AG04449 (cell line): ENCODE measurements at regions not wholly inside any gene's neighbourhood (a gene's known extent, or its start where the extent isn't known, plus 50 kb on each side); places are given as distances from the start of the nearest gene placed in this dataset.

ENCODE experiments used
- CTCF ChIA-PET: fragments of 350-600 bp; formaldehyde crosslinking; extraction: SDS; loops from one replicate; lab custom pipeline; 2021; ENCODE audit warnings: antibody characterized with exemption; lab: Yijun Ruan, JAX
- POLR2A ChIA-PET: fragments of 400-600, 350-600 bp; formaldehyde crosslinking; extraction: SDS; loops from one replicate; lab custom pipeline; 2020; ENCODE audit warnings: antibody characterized with exemption, inconsistent platforms; lab: Yijun Ruan, JAX
- DNase-seq: peaks from one replicate; pipeline ENCODE4 v3.0.0-alpha.2; 2010; ENCODE audit warnings: low read depth, low spot score
- H3K4me3 ChIP-seq: 2 replicates; pipeline ENCODE4 v1.5.1; 2011; ENCODE audit warnings: low read depth, mild to moderate bottlenecking, control low read depth, low read length
- TF ChIP-seq, protein P1 (sequence below): IDR thresholded peaks from one replicate; pipeline ENCODE4 v1.5.1; 2011; ENCODE audit warnings: mild to moderate bottlenecking, moderate library complexity, low read length, control low read depth, inconsistent platforms; ENCODE audit not compliant: insufficient read depth; ENCODE audit errors: missing control alignments

DNA sequence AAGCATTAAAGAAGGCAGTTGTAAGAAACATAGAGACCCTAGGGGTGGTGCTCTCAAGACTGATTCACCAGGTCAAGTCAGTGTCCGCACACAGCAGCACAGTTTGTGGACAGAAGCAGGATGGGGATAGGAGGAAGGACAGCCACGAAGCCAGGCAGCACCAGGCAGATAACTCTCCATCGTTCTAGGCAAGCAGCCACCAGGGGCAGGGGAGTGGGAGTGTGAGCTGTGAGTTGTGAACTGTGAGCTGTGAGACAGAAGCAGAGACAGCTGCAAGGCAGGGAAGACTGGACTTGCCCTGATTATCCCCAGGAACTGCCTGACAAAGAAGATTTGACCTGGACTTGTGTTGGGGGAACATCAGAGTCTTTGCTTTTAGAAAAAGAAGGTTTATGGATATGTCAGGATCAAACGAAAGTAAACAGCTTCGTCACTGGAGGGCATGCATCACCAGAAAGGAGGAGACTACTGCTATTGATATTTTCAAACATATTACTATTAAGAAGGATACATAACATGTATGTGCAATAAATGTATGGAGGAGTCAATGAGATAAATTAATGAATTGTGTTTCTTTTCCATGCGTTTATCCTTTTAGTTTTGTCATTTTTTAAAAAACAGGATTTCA, 286.1 kb downstream of the IRS2 start:
- ChIA-PET CTCF (no interaction called here), POLR2A (no interaction called here)
- no peak overlapping the region for H3K4me3 ChIP-seq
- no peak for DNase-seq
- TF ChIP-seq, protein P1, sequence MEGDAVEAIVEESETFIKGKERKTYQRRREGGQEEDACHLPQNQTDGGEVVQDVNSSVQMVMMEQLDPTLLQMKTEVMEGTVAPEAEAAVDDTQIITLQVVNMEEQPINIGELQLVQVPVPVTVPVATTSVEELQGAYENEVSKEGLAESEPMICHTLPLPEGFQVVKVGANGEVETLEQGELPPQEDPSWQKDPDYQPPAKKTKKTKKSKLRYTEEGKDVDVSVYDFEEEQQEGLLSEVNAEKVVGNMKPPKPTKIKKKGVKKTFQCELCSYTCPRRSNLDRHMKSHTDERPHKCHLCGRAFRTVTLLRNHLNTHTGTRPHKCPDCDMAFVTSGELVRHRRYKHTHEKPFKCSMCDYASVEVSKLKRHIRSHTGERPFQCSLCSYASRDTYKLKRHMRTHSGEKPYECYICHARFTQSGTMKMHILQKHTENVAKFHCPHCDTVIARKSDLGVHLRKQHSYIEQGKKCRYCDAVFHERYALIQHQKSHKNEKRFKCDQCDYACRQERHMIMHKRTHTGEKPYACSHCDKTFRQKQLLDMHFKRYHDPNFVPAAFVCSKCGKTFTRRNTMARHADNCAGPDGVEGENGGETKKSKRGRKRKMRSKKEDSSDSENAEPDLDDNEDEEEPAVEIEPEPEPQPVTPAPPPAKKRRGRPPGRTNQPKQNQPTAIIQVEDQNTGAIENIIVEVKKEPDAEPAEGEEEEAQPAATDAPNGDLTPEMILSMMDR, result no peak

DNA sequence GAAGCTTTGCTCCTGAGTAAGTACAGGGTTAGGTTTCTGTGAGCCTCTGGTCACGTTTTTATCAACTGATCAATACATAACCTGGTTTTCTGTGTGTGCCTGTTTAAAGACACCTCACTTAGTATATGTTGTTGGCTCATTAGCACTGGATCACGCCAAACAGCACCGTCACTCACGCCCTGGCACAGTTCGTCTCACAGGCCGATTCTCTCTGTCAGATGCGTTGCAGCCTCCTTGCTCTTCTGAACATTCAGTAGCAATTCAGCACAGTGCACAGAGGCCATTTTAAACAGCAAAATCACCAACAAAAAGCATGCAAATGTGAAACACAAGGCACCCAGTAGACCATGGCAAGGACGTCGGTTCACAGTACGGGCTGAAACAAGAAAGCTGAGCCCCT, 288.5 kb downstream of the IRS2 start:
- CTCF ChIA-PET, result no interaction called here

DNA sequence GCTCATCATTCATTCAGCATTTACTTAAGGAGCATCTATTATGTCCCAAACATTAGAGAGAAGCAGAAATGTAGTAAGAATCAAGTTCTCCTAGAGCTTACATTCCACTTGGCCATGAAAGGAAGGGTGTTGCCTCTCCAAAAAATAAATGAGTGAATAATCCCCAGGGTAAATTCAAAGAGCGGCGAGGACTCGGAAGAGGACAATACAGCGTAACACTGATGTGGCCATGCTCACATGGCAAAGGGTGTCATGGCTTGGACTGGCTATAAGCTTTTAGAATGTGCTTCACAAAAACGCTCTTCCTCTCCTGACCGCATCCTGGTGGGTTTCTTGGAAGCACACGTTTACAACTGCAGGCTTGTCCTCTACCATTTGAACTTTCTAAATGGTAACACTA, 290.2 kb downstream of the IRS2 start:
- CTCF ChIA-PET, result no interaction called here
- POLR2A ChIA-PET, result no interaction called here
- TF ChIP-seq, protein P1, result no peak

More for the DNA sequence above, 288.5 kb downstream of the IRS2 start:
- POLR2A ChIA-PET, result no interaction called here
- TF ChIP-seq, protein P1, result no peak
- DNase-seq, result no peak
- no peak overlapping the region for H3K4me3 ChIP-seq

DNA sequence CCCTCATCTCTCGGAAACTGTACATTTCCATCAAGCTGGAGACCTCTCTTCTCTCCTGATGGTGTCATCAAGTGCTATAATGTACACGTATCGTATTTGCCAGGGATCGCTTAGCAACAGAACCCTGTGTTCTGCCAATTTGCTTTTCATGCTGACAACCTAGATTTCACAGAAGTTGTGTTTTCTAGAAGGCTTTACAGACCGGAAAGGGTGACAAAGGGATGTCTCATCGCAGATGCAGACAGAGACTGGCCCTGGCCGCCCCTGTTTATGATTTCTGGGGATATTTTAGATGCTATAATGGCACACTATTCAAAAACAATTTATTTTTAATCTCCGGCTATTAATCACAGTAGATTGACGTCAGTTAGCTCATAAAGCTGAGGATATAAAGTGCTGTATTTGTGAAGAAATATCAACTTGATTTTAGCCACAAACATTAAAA, 291.4 kb downstream of the IRS2 start:
- no peak overlapping the region for H3K4me3 ChIP-seq
- DNase-seq, result no peak
- CTCF ChIA-PET, result no interaction called here
- TF ChIP-seq, protein P1, result no peak
- POLR2A ChIA-PET, result no interaction called here

More for the DNA sequence above, 290.2 kb downstream of the IRS2 start:
- DNase-seq, result no peak
- no peak overlapping the region for H3K4me3 ChIP-seq

DNA sequence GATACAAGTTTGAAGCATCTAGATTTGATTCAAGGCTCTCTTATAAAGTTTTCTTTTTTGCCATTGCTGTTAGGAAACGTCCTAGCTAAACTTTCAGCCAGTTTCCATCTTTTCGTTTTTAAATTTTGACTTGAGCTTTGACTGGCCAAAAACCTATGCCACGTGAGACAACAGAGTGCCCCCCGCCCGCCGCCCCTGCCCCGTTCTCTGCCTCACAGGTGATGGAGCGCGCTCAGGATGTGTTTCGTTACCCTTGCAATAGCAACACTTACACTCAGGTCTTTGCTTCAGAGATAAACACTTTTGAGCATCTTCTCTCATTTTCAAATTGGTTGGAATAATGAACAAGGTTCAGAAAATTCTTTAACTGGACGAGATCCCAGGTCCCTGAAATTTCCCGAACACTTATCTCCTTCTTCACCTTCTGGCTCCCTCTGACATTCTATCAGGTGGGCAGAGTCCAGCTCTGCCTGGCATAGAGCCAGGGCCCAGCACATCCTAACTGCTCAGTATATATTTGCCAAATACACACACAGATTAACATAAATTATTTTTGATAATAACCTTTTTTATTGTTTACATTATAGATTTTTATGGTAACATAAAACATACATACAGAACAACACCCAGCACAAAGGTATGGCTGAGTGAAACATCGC, 301.1 kb downstream of the IRS2 start:
- POLR2A ChIA-PET, result no interaction called here
- no peak for DNase-seq
- CTCF ChIA-PET, result no interaction called here
- H3K4me3 ChIP-seq, result no peak overlapping the region
- TF ChIP-seq, protein P1, result no peak

DNA sequence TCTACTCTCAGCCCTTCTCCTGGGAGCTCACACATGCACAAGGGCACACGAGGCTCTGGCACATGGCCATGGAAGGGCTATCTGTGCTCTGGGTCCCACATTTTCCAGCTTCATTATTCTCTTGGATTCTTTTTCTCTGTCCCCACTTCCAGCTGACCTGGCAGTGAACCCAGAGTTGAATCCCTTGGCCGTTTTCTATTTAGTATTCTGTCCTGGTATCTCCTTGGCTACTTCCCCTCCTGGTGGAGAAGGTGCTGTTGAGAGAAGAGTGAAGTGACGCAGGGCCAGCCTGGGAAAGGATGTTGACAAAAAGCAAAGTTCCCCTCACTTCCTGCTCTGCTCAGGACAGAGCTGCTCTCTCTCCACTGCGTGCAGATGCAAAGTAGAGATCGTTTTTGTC, 303.1 kb downstream of the IRS2 start:
- no peak for DNase-seq
- no peak overlapping the region for H3K4me3 ChIP-seq
- TF ChIP-seq, protein P1, result no peak
- CTCF ChIA-PET, result no interaction called here
- POLR2A ChIA-PET, result no interaction called here
